ENCODE measurements at regions not wholly inside any gene's neighbourhood (a gene's known extent, or its start where the extent isn't known, plus 50 kb on each side); places are given as distances from the start of the nearest gene placed in this dataset.

DNA sequence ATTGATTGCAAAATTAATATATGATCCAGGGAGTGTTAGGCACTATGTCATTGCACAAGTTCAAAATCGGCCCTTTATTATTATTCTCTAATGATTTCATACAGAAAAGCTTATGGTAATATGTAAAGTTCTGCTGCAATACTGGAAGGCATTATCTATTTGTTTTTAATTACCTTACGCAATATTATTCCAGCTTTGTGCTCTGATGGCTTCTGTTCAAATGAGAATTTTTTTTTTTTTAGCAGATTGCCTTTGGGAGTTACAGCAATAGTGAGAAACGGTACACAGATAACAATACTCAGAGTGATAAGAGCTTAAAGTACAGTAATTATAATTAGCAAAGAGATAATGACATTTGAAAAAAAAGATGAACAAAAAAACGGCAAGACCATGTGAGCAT, 602.2 kb upstream of the ALCAM start:
- no peak for DNase-seq (ENCODE audit: low spot score)
- 77% methylated on average over 4 of the region's 4 CpGs for WGBS (ENCODE audit: low lambda C conversion rate, missing lambda C conversion rate)
- H3K4me3 ChIP-seq, result no peak overlapping the region
- no peaks in the 10 kb centered on the region for H3K9me2 ChIP-seq (replicated peaks; ENCODE audit: insufficient read depth)
- H3K9me3 ChIP-seq (ENCODE audit: low read depth), result no peaks in the 10 kb centered on the region
- H3K36me3 ChIP-seq (replicated peaks; ENCODE audit: insufficient read depth, low read depth), result no peaks in the 10 kb centered on the region
- no peaks in the 10 kb centered on the region for H3K79me2 ChIP-seq
- H3K27ac ChIP-seq, result no peak overlapping the region
- no peaks in the 10 kb centered on the region for H3K27me3 ChIP-seq
- no peak overlapping the region for H3K4me2 ChIP-seq
- H4K20me1 ChIP-seq (ENCODE audit: insufficient read depth, poor library complexity, severe bottlenecking), result no peaks in the 10 kb centered on the region
- TF ChIP-seq EZH2phosphoT487 (IDR thresholded peaks at IDR 0.05; ENCODE audit: low read depth, severe bottlenecking, unreplicated experiment) (no peak), EZH2 (IDR thresholded peaks at IDR 0.05; ENCODE audit: borderline replicate concordance) (no peak)
- TF ChIP-seq, protein P1, sequence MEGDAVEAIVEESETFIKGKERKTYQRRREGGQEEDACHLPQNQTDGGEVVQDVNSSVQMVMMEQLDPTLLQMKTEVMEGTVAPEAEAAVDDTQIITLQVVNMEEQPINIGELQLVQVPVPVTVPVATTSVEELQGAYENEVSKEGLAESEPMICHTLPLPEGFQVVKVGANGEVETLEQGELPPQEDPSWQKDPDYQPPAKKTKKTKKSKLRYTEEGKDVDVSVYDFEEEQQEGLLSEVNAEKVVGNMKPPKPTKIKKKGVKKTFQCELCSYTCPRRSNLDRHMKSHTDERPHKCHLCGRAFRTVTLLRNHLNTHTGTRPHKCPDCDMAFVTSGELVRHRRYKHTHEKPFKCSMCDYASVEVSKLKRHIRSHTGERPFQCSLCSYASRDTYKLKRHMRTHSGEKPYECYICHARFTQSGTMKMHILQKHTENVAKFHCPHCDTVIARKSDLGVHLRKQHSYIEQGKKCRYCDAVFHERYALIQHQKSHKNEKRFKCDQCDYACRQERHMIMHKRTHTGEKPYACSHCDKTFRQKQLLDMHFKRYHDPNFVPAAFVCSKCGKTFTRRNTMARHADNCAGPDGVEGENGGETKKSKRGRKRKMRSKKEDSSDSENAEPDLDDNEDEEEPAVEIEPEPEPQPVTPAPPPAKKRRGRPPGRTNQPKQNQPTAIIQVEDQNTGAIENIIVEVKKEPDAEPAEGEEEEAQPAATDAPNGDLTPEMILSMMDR (IDR thresholded peaks at IDR 0.05; ENCODE audit: poor library complexity), result no peak
- no peaks in the 10 kb centered on the region for H3K4me1 ChIP-seq (ENCODE audit: insufficient read depth)
- H2AFZ ChIP-seq, result no peak overlapping the region

DNA sequence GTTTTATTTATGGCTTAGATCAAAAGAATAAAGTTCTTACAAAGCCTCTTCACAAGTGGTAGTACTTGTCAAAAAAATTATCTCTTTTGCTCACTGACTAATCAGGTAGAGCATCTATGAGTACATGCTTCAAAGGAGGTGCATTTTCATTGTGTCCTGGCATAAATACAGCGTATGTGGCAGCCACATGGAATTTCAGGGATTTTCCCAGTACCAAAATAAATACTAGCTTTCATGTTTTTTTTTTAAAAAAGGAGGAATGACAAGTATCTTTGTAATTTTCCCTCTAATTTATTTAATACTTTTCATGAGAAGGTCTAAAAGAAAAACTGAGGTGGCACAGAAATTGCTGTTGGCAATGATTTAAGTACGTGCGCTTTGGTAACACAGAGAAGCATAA, 597.8 kb upstream of the ALCAM start:
- Histone ChIP-seq H3K4me1 (ENCODE audit: insufficient read depth) (no peaks in the 10 kb centered on the region), H3K79me2 (no peaks in the 10 kb centered on the region), H3K9me2 (replicated peaks; ENCODE audit: insufficient read depth) (no peaks in the 10 kb centered on the region), H3K36me3 (replicated peaks; ENCODE audit: insufficient read depth, low read depth) (no peaks in the 10 kb centered on the region), H4K20me1 (ENCODE audit: insufficient read depth, poor library complexity, severe bottlenecking) (no peaks in the 10 kb centered on the region), H2AFZ (no peak overlapping the region), H3K9me3 (ENCODE audit: low read depth) (no peaks in the 10 kb centered on the region), H3K27ac (no peak overlapping the region), H3K4me2 (no peak overlapping the region), H3K4me3 (no peak overlapping the region), H3K27me3 (no peaks in the 10 kb centered on the region)
- no peak for TF ChIP-seq EZH2 (IDR thresholded peaks at IDR 0.05; ENCODE audit: borderline replicate concordance)
- TF ChIP-seq, protein P1 (IDR thresholded peaks at IDR 0.05; ENCODE audit: poor library complexity), result no peak
- no peak for TF ChIP-seq EZH2phosphoT487 (IDR thresholded peaks at IDR 0.05; ENCODE audit: low read depth, severe bottlenecking, unreplicated experiment)
- 89% methylated on average over 3 of the region's 3 CpGs for WGBS (ENCODE audit: low lambda C conversion rate, missing lambda C conversion rate)
- no peak for DNase-seq (ENCODE audit: low spot score)

DNA sequence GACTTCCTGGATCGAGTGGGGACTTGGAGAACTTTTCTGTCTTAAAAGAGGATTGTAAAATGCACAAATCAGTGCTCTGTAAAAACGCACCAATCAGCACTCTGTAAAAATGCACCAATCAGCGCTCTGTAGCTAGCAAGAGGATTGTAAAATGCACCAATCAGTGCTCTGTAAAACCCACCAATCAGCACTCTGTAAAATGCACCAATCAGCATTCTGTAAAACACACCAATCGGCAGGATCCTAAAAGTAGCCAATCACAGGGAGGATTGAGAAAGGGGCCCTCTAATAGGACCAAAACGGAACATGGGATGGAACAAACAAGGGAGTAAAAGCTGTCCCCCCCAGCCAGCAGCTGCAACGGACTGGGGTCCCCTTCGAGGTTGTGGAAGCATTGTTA, 587.4 kb upstream of the ALCAM start:
- TF ChIP-seq EZH2phosphoT487 (IDR thresholded peaks at IDR 0.05; ENCODE audit: low read depth, severe bottlenecking, unreplicated experiment), result no peak
- TF ChIP-seq, protein P1 (IDR thresholded peaks at IDR 0.05; ENCODE audit: poor library complexity), result no peak
- TF ChIP-seq EZH2 (IDR thresholded peaks at IDR 0.05; ENCODE audit: borderline replicate concordance), result no peak
- no peaks in the 10 kb centered on the region for H3K27me3 ChIP-seq
- no peak overlapping the region for H3K4me2 ChIP-seq
- H3K27ac ChIP-seq, result no peak overlapping the region
- H3K9me2 ChIP-seq (replicated peaks; ENCODE audit: insufficient read depth), result no peaks in the 10 kb centered on the region
- no peaks in the 10 kb centered on the region for H3K36me3 ChIP-seq (replicated peaks; ENCODE audit: insufficient read depth, low read depth)
- 94% methylated on average over 7 of the region's 7 CpGs for WGBS (ENCODE audit: low lambda C conversion rate, missing lambda C conversion rate)
- H3K79me2 ChIP-seq, result no peaks in the 10 kb centered on the region
- H3K4me3 ChIP-seq, result no peak overlapping the region
- no peaks in the 10 kb centered on the region for H4K20me1 ChIP-seq (ENCODE audit: insufficient read depth, poor library complexity, severe bottlenecking)
- DNase-seq (ENCODE audit: low spot score), result no peak
- H3K4me1 ChIP-seq (ENCODE audit: insufficient read depth), result no peaks in the 10 kb centered on the region
- no peak overlapping the region for H2AFZ ChIP-seq
- no peaks in the 10 kb centered on the region for H3K9me3 ChIP-seq (ENCODE audit: low read depth)

DNA sequence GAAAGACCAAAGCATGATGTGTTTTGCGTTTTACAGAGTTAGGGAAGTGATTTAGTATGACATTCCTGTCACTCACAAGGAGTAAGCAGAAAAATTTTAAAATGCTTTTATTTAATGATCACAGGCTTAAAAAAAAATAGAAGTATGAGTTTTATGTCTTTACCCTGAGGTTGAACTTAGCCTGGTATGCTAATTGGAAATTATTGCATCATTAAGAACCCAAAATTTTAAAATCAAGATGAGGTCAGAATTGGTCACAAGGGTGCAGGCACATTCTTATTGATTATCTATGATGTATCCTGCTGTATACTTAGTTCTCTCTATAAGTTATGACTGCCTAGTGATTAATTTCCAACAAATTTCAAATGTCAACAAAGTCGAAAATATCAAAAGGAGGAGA, 585.6 kb upstream of the ALCAM start:
- Histone ChIP-seq H2AFZ (no peak overlapping the region), H3K4me1 (ENCODE audit: insufficient read depth) (no peaks in the 10 kb centered on the region), H3K4me2 (no peak overlapping the region), H3K27me3 (no peaks in the 10 kb centered on the region), H3K79me2 (no peaks in the 10 kb centered on the region), H3K9me2 (replicated peaks; ENCODE audit: insufficient read depth) (no peaks in the 10 kb centered on the region), H4K20me1 (ENCODE audit: insufficient read depth, poor library complexity, severe bottlenecking) (no peaks in the 10 kb centered on the region), H3K27ac (no peak overlapping the region), H3K4me3 (no peak overlapping the region), H3K9me3 (ENCODE audit: low read depth) (no peaks in the 10 kb centered on the region), H3K36me3 (replicated peaks; ENCODE audit: insufficient read depth, low read depth) (no peaks in the 10 kb centered on the region)
- TF ChIP-seq EZH2phosphoT487 (IDR thresholded peaks at IDR 0.05; ENCODE audit: low read depth, severe bottlenecking, unreplicated experiment) (no peak), EZH2 (IDR thresholded peaks at IDR 0.05; ENCODE audit: borderline replicate concordance) (no peak)
- TF ChIP-seq, protein P1 (IDR thresholded peaks at IDR 0.05; ENCODE audit: poor library complexity), result no peak
- 75% methylated on average over 2 of the region's 2 CpGs for WGBS (ENCODE audit: low lambda C conversion rate, missing lambda C conversion rate)
- DNase-seq (ENCODE audit: low spot score), result no peak
